ENCODE measurements at regions not wholly inside any gene's neighbourhood (a gene's known extent, or its start where the extent isn't known, plus 50 kb on each side); places are given as distances from the start of the nearest gene placed in this dataset.
"Not testable (repeated sequence)": the region's sequence is repeated elsewhere in the genome, so short reads cannot be mapped to it uniquely, and the experiment has no call there.

DNA sequence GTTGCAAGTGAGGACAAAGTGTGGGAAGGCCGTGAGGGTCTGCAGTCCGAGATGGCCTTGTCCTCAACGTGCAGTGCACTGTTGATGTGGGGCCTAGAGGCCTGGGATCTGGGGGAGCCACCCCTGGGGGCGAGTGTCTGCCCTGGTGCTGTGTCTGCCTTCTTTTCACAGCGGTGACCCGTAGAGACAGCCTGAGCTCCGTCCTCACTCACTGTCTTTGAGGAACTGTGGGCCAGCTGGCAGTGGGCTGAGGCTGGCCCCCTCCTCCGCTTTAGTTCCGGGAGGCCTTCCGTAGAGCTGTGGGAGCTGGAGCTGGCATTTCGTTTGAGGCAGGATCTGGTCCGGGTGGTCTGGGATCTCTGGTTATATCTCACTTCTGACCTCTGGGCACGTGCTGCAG is 1370.6 kb downstream of the CDH12 start:
- not testable (repeated sequence) for DNase-seq

GRCh38 chr5:21481320-21482270 is 1371.5 kb downstream of the CDH12 start:
- DNase-seq = not testable (repeated sequence)

DNA sequence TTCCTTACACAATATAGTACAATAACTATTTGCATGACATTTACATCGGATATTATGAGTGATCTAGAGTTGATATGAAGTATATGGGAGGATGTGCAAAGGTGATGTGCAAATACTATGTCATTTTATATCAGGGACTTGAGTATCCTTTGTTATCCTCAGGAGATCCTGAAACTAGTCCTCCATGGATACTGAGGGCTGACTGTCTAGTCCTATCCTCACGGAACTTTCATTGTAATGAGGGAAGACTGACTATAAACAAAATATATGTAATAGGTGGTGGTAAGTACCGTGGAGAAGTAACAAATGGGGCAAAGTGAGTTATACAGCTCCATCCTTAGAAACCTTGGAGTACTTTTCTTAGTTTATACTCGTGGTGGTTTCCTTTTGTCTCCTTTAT is 1373.1 kb downstream of the CDH12 start:
- not testable (repeated sequence) for DNase-seq

DNA sequence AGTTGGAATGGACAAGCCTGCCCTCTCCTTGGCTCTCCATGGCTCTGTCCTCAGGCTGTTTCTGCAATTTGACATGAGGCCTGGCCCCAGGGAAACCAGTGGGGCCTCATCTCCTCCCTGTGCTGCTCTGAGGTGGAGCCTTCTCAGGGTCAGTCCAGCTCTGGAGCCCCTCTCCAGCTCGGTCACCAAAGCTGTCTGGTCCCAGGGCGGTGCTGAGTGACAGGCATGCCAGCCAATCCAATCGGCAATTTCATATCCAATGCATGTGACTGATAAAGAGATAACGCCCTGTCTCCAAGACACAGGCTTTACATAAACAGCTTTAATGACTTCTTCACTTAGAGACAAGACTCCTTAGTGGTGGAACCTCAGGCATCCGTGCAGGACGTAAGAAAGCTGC is 1379.2 kb downstream of the CDH12 start:
- peak; percentile 16 for DNase-seq

DNA sequence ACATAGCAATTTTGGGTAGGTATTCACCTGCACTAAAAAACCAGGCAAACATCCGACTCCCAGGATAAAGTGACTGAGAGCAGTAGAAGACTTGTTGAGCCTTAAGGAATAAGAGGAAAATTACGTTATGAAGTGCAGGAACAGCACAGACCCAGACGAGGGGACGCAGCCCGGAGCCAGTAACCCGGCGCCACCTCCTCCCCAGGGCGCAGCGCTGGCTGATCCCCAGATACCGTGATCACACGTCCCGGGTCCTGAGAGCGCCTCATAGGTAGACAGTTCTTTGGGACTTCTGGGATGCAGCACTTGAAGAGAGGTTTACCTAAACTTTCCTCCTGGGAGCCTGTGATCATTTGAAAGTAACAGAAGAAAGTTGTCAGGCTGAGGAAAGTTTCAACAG is 1379.7 kb downstream of the CDH12 start:
- DNase-seq = not testable (repeated sequence)

- not testable (repeated sequence) for DNase-seq
These were observed 1381.5 kb downstream of the CDH12 start for GRCh38 chr5:21471691-21472090.

- DNase-seq = peak; percentile 44
These were observed 1383.5 kb downstream of the CDH12 start for GRCh38 chr5:21469523-21470101.

DNA sequence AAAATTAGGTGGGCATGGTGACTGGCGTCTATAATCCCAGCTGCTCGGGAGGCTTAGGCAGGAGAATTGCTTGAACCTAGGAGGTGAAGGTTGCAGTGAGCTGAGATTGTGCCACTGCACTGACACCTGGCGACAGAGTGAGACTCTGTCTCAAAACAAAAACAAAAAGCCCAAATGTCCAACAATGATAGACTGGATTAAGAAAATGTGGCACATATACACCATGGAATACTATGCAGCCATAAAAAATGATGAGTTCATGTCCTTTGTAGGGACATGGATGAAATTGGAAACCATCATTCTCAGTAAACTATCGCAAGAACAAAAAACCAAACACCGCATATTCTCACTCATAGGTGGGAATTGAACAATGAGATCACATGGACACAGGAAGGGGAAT is 1385.6 kb downstream of the CDH12 start:
- DNase-seq = not testable (repeated sequence)

GRCh38 chr5:21459744-21460073 is 1393.4 kb downstream of the CDH12 start:
- DNase-seq = not testable (repeated sequence)

- no peak for DNase-seq
These were observed 1400.7 kb downstream of the CDH12 start for GRCh38 chr5:21452449-21452848.

DNA sequence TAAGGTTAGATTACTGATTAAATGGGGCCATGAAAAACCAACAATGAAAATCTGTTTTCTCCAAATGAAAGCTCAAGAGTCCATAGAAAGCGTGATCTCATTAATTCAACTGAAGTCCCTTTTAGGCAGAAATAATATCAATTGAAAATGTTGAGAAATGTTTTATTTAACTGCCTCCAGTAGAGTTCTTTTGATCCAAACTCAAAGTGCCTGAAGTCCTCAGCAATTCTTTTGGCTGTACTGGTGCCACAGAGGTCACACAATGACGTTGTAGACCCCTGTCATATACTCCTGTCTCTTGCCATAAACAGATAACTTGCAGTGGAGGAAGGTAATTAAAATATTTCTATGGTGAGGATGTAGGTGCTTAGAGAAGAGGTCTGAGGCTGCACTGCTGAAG is 1420.5 kb downstream of the CDH12 start:
- DNase-seq = no peak

DNA sequence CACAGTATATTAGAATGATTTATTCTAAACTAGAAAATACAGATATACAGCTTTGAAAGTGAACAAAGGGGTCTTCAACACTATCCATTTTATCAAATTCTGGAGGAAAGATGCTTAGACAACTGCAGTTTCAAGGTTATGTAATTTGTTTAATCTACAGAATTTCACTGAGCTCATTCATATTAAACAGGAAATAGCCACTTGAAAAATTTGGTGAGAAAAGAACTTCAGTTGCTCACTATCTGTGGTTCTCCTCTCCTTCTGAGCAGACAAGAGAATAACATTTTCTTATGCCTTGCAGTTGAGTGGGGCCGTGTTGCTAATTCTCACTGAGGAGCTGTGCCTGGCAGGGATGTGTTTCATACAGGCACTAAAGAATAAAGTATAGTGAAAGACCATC is 1428.2 kb downstream of the CDH12 start:
- DNase-seq = no peak

DNA sequence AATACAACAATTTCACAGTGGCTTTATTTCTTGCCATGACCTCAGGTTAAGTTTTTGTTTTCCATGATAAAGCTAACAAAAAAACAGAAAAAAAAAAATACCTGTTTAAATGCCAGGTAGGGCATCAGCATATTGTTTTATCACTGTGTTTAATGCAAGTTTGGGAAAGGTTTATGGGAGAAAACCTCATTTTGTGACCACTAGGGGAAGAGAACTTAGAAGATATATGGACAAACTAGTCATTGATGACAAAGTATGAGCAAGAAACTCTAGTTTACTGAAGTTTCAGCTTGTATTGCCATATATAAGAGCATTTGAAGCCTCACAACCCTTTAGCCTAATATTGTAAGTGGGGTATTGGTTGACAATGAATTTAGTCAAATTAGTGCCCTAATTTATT is 1431.4 kb upstream of the CDH18 start:
- DNase-seq = no peak

GRCh38 chr5:21402089-21402488 is 1414.1 kb upstream of the CDH18 start:
- DNase-seq = not testable (repeated sequence)

GRCh38 chr5:21398511-21398910 is 1410.5 kb upstream of the CDH18 start:
- no peak for DNase-seq

DNA sequence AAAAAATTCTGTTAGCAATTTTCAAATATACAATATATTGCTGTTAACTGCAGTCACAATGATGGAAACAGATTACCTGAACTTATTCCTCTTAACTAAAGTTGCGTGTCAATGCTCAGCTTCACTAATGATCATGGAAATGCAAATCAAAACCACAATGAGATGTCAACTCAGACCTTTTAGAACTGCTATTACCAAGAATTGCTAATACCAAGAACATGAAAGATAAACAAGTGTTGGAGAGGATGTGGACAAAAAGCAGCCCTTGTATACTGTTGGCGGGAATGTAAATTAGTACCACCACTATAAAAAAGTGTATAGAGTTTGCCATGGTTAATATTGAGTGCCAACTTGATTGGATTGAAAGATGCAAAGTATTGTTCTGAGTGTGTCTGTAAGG is 1409.7 kb upstream of the CDH18 start:
- DNase-seq = no peak

- peak; percentile 9 for DNase-seq
These were observed 1403.5 kb upstream of the CDH18 start for GRCh38 chr5:21391506-21391905.

GRCh38 chr5:21360754-21361153 is 1372.8 kb upstream of the CDH18 start:
- DNase-seq = not testable (repeated sequence)

DNA sequence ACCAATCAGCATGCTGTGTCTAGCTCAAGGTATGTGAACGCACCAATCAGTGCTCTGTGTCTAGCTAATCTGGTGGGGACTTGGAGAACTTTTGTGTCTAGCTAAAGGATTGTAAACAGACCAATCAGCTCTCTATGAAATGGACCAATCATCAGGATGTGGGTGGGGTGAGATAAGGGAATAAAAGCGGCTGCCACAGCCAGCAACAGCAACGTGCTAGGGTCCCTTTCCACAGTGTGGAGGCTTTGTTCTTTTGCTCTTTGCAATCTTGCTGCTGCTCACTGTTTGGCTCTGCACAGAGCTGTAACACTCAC is 1353.9 kb upstream of the CDH18 start:
- not testable (repeated sequence) for DNase-seq

DNA sequence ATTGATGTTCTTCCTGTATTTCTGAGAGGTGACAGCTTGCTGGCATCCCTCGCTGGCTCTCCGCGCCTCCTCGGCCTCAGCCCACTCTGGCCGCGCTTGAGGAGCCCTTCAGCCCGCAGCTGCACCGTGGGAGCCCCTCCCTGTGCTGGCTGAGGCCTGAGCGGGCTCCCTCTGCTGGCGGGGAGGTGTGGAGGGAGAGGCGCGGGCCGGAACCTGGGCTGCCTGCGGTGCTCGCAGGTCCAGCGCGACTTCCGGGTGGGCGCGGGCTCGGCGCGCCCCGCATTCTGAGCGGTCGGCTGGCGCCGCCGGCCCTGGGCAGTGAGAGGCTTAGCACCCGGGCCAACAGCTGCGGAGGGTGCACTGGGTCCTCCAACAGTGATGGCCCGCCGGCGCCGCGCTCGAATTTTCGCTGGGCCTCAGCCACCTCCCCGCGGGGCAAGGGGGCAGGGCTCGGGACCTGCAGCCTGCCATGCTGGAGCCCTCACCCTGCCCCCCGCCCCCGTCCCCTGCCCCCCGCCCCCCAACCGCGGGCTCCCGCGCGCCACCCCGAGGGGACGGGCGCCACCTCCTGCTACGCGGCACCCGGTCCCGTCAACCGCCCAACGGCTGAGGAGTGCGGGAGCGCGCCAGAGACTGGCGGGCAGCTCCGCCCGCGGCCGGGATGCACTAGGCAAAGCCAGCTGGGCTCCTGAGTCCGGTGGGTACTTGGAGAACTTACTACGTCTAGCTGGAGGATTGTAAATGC is 1353.4 kb upstream of the CDH18 start:
- not testable (repeated sequence) for DNase-seq

DNA sequence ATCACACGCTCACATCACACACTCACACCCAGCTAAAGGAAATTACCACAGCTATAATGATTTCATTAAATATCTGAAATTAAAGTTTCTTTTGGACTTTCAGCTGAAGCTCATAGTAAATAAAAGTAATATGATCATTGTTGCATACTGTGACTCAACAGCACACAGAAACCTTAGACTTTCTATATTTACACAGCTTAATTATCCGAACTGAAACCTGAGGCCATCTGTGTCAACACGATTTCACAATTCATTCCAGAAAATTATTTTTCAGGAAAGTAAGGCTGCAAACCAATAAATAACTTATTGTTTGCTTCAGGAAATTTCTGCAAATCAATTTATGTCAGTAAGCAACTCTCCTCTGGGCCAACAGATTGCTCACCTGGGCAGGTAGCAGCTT is 1352.2 kb upstream of the CDH18 start:
- DNase-seq = not testable (repeated sequence)

DNA sequence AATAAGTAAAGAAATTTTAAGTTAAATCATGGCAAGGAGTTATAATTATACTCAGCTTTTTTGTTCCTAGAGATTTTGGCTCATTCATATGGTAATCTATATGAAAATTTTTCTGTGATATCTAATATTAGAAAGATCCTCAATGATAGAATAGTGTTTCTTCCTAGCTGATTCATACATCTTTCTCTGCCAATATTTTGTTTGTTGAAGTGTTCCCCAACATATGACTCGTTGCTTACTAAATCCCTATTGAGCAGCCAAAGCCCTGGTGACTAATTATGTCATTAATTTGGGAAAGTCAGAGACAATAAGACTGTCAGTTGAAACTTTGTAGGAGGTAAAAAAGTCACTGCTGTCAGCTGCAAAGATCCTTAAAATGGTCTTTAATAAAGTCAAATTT is 1348.5 kb upstream of the CDH18 start:
- not testable (repeated sequence) for DNase-seq

- not testable (repeated sequence) for DNase-seq
These were observed 1327.4 kb upstream of the CDH18 start for GRCh38 chr5:21315376-21315775.

GRCh38 chr5:21301205-21301604 is 1313.2 kb upstream of the CDH18 start:
- not testable (repeated sequence) for DNase-seq
